Liver (tissue), 3 donors: ENCODE measurements at regions not wholly inside any gene's neighbourhood (a gene's known extent, or its start where the extent isn't known, plus 50 kb on each side); places are given as distances from the start of the nearest gene placed in this dataset.

ENCODE experiments used
- EGR1 ChIP-seq, 2 donors: IDR thresholded peaks; 2 replicates each; pipeline ENCODE4 v1.6.1; 2016 to 2018; ENCODE audit warnings: antibody characterized with exemption in 2 of 2, low read depth in 2 of 2
- GABPA ChIP-seq, 2 donors: IDR thresholded peaks in 1 of 2; conservative IDR thresholded peaks in 1 of 2; 2 replicates each; pipeline ENCODE4 v1.6.1; 2016; ENCODE audit warnings: antibody characterized with exemption in 2 of 2, mild to moderate bottlenecking in 1 of 2, moderate library complexity in 1 of 2
- JUND ChIP-seq, 2 donors: IDR thresholded peaks; 2 replicates each; pipeline ENCODE4 v1.6.1; 2016; ENCODE audit warnings: antibody characterized with exemption in 2 of 2
- MAX ChIP-seq: IDR thresholded peaks from 2 replicates; pipeline ENCODE4 v1.6.1; 2016; ENCODE audit warnings: antibody characterized with exemption
- SP1 ChIP-seq: IDR thresholded peaks from 2 replicates; pipeline ENCODE4 v1.6.1; 2018; ENCODE audit warnings: antibody characterized with exemption, mild to moderate bottlenecking
- YY1 ChIP-seq: IDR thresholded peaks from 2 replicates; pipeline ENCODE4 v1.6.1; 2016; ENCODE audit warnings: antibody characterized with exemption, mild to moderate bottlenecking
- TF ChIP-seq, protein P1 (sequence below): fragments of 150-350 bp; IDR thresholded peaks from 2 replicates; pipeline ENCODE4 v1.5.1; 2017; ENCODE audit warnings: improper control_type of control experiment, low read depth, low read length; ENCODE audit not compliant: missing input control
- donor health status: healthy.
- donor health status: healthy.

GRCh38 chr5:29370248-29370647, 1823.2 kb upstream of the CDH6 start:
- no peak for TF ChIP-seq MAX
- TF ChIP-seq JUND (IDR thresholded peaks at IDR 0.05) = no peak
- TF ChIP-seq, protein P1, sequence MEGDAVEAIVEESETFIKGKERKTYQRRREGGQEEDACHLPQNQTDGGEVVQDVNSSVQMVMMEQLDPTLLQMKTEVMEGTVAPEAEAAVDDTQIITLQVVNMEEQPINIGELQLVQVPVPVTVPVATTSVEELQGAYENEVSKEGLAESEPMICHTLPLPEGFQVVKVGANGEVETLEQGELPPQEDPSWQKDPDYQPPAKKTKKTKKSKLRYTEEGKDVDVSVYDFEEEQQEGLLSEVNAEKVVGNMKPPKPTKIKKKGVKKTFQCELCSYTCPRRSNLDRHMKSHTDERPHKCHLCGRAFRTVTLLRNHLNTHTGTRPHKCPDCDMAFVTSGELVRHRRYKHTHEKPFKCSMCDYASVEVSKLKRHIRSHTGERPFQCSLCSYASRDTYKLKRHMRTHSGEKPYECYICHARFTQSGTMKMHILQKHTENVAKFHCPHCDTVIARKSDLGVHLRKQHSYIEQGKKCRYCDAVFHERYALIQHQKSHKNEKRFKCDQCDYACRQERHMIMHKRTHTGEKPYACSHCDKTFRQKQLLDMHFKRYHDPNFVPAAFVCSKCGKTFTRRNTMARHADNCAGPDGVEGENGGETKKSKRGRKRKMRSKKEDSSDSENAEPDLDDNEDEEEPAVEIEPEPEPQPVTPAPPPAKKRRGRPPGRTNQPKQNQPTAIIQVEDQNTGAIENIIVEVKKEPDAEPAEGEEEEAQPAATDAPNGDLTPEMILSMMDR = no peak
- no peak for TF ChIP-seq SP1
- no peak for TF ChIP-seq YY1
- TF ChIP-seq GABPA (IDR thresholded peaks at IDR 0.05 in 1 of 2, conservative IDR thresholded peaks at IDR 0.05 in 1 of 2) = no peak
- no peak for TF ChIP-seq EGR1 (IDR thresholded peaks at IDR 0.05; ENCODE audit: low read depth in 2 of 2)
